Endodermal cell (in vitro differentiated cells): ENCODE measurements at regions not wholly inside any gene's neighbourhood (a gene's known extent, or its start where the extent isn't known, plus 50 kb on each side); places are given as distances from the start of the nearest gene placed in this dataset.

ENCODE experiments used
- DNase-seq: peaks from one replicate; pipeline ENCODE4 v3.0.0-alpha.2; 2017
- H3K27ac ChIP-seq: 2 replicates; pipeline ENCODE4 v1.5.1; 2013; ENCODE audit warnings: mild to moderate bottlenecking, low read depth, low read length, moderate library complexity
- H3K27me3 ChIP-seq: 2 replicates; pipeline ENCODE4 v1.6.1; 2013; ENCODE audit warnings: mild to moderate bottlenecking, low read length, moderate library complexity; ENCODE audit not compliant: insufficient read depth, control insufficient read depth, poor library complexity, severe bottlenecking
- H3K36me3 ChIP-seq: 2 replicates; pipeline ENCODE4 v1.7.0; 2013; ENCODE audit warnings: mild to moderate bottlenecking, low read length, moderate library complexity; ENCODE audit not compliant: control insufficient read depth, insufficient read depth
- H3K4me1 ChIP-seq: one replicate; pipeline ENCODE4 v1.7.0; 2013; ENCODE audit warnings: low read length; ENCODE audit not compliant: control insufficient read depth, insufficient read depth
- H3K4me3 ChIP-seq: 2 replicates; pipeline ENCODE4 v1.5.1; 2013; ENCODE audit warnings: mild to moderate bottlenecking, low read length, moderate library complexity
- H3K9ac ChIP-seq: 2 replicates; pipeline ENCODE4 v1.6.1; 2013; ENCODE audit warnings: mild to moderate bottlenecking, low read length, moderate library complexity; ENCODE audit not compliant: poor library complexity, severe bottlenecking; ENCODE audit errors: extremely low read depth
- H3K9me3 ChIP-seq: 2 replicates; pipeline ENCODE4 v1.6.1; 2013; ENCODE audit warnings: mild to moderate bottlenecking, low read length, moderate library complexity; ENCODE audit not compliant: control insufficient read depth
- H3K27ac Mint-ChIP-seq: 2 replicates; pipeline ENCODE4 v1.8.0; 2020; ENCODE audit warnings: mixed read lengths
- H3K27me3 Mint-ChIP-seq: 2 replicates; pipeline ENCODE4 v1.8.0; 2021; ENCODE audit warnings: mild to moderate bottlenecking, mixed read lengths; ENCODE audit not compliant: insufficient read depth
- H3K36me3 Mint-ChIP-seq: 2 replicates; pipeline ENCODE4 v1.8.0; 2020; ENCODE audit warnings: low read depth, mixed read lengths
- H3K4me1 Mint-ChIP-seq: 2 replicates; pipeline ENCODE4 v1.8.0; 2020; ENCODE audit warnings: mixed read lengths
- H3K4me3 Mint-ChIP-seq: 2 replicates; pipeline ENCODE4 v1.8.0; 2020; ENCODE audit warnings: mild to moderate bottlenecking, moderate library complexity, mixed read lengths
- H3K9me3 Mint-ChIP-seq: 2 replicates; pipeline ENCODE4 v1.8.0; 2020; ENCODE audit warnings: mild to moderate bottlenecking, mixed read lengths
- WGBS, 2 experiments: methylation state at CpG; one replicate each; pipeline versions ENCODE4 v1.1.5 to v1.1.7; 2013; ENCODE audit warnings: missing lambda C conversion rate in 2 of 2, mixed read lengths in 1 of 2; ENCODE audit not compliant: insufficient coverage in 1 of 2, insufficient read length in 1 of 2; 5-methylcytosine and 5-hydroxymethylcytosine counted together
- TF ChIP-seq, protein P1 (sequence below): fragments of 200-600 bp; sonication (generic); conservative IDR thresholded peaks from 2 replicates; pipeline ENCODE4 v1.5.0; 2021; ENCODE audit warnings: antibody characterized with exemption, mild to moderate bottlenecking

DNA sequence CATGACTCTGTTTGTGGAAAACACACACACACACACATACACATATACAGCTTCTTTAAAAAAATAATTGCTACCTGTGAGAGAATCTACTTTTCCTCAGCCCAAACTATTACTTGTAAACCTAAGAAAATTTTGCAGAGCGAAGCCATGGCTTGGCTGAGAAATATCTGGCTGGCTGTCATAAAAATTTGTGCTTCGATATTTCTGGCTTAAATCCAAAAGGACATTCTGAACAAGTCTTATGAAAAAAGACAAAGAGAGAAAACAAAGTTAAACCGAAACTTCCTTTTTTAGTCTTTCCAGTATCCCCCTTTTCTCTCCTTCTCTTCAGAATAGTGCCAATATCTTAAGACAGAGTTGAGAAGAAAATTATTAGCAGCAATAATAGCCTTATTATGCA, 2048.0 kb downstream of the SUCLG1 start:
- WGBS, 2 experiments: 90 to 97% methylated on average over 3 of the region's 3 CpGs
- Histone ChIP-seq H3K36me3 (no peaks in the 10 kb centered on the region), H3K4me1 (no peaks in the 10 kb centered on the region), H3K27me3 (no peaks in the 10 kb centered on the region), H3K9me3 (no peaks in the 10 kb centered on the region), H3K27ac (no peak overlapping the region), H3K9ac (no peak overlapping the region), H3K4me3 (no peak overlapping the region)
- H3K36me3 Mint-ChIP-seq: no peaks in the 10 kb centered on the region
- no peak overlapping the region for H3K27ac Mint-ChIP-seq
- peaks cover 8% of the 10 kb centered on the region for H3K9me3 Mint-ChIP-seq
- DNase-seq: no peak
- H3K4me1 Mint-ChIP-seq: no peaks in the 10 kb centered on the region
- TF ChIP-seq, protein P1, sequence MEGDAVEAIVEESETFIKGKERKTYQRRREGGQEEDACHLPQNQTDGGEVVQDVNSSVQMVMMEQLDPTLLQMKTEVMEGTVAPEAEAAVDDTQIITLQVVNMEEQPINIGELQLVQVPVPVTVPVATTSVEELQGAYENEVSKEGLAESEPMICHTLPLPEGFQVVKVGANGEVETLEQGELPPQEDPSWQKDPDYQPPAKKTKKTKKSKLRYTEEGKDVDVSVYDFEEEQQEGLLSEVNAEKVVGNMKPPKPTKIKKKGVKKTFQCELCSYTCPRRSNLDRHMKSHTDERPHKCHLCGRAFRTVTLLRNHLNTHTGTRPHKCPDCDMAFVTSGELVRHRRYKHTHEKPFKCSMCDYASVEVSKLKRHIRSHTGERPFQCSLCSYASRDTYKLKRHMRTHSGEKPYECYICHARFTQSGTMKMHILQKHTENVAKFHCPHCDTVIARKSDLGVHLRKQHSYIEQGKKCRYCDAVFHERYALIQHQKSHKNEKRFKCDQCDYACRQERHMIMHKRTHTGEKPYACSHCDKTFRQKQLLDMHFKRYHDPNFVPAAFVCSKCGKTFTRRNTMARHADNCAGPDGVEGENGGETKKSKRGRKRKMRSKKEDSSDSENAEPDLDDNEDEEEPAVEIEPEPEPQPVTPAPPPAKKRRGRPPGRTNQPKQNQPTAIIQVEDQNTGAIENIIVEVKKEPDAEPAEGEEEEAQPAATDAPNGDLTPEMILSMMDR: no peak
- no peaks in the 10 kb centered on the region for H3K27me3 Mint-ChIP-seq
- no peak overlapping the region for H3K4me3 Mint-ChIP-seq

DNA sequence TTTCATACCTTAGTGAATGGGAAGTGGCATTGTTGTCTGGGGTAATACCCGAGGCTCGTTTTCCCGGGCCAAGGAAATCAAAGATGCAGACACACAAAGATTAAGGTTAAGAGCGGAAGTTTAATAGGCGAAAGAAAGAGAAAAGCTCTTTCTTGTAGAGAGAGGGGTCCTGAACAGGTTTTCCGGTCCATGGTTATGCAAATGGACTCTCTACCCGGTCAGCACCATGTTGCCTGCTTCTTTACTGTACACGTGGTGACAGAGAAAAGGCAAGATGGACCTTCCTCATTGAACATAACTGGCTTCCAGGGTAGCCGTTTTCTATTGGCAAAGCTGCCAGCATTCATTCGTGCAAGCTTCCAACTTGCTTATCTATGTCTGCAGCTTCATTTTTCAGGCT, 2063.5 kb downstream of the SUCLG1 start:
- Mint-ChIP-seq H3K9me3 (no peaks in the 10 kb centered on the region), H3K27me3 (no peaks in the 10 kb centered on the region), H3K4me3 (no peak overlapping the region), H3K36me3 (no peaks in the 10 kb centered on the region), H3K27ac (no peak overlapping the region), H3K4me1 (no peaks in the 10 kb centered on the region)
- no peak overlapping the region for H3K27ac ChIP-seq
- no peak overlapping the region for H3K4me3 ChIP-seq
- no peaks in the 10 kb centered on the region for H3K36me3 ChIP-seq
- no peaks in the 10 kb centered on the region for H3K9me3 ChIP-seq
- H3K9ac ChIP-seq: no peak overlapping the region
- no peak for DNase-seq
- 85 to 90% methylated on average over 7 to 10 of the region's 10 CpGs for WGBS, 2 experiments
- H3K27me3 ChIP-seq: no peaks in the 10 kb centered on the region
- H3K4me1 ChIP-seq: no peaks in the 10 kb centered on the region
- TF ChIP-seq, protein P1: no peak

DNA sequence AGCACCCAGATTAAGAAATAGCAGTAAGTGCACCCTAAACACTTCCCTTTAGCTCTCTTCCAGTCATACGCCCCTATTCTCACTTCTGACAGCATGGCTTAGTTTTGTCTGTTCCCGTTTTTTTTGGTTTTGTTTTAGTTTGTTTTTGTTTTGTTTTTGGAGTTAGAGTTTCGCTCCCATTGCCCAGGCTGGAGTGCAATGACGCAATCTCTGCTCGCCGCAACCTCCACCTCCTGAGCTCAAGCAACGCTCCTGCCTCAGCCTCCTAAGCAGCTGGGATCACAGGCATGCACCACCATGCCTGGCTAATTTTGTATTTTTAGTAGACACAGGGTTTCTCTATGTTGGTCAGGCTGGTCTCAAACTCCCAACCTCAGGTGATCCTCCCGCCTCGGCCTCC, 2067.7 kb downstream of the SUCLG1 start:
- TF ChIP-seq, protein P1: no peak

More for the DNA sequence above, 2067.7 kb downstream of the SUCLG1 start:
- Histone ChIP-seq H3K4me3 (no peak overlapping the region), H3K36me3 (no peaks in the 10 kb centered on the region), H3K9me3 (peaks cover 7% of the 10 kb centered on the region), H3K4me1 (no peaks in the 10 kb centered on the region), H3K27ac (no peak overlapping the region), H3K27me3 (no peaks in the 10 kb centered on the region), H3K9ac (no peak overlapping the region)
- no peaks in the 10 kb centered on the region for H3K36me3 Mint-ChIP-seq
- no peak for DNase-seq
- H3K4me3 Mint-ChIP-seq: no peak overlapping the region
- H3K9me3 Mint-ChIP-seq: no peaks in the 10 kb centered on the region
- no peak overlapping the region for H3K27ac Mint-ChIP-seq
- H3K4me1 Mint-ChIP-seq: no peaks in the 10 kb centered on the region
- 90 to 96% methylated on average over 3 to 9 of the region's 9 CpGs for WGBS, 2 experiments
- no peaks in the 10 kb centered on the region for H3K27me3 Mint-ChIP-seq
